COR-L47 (cell line): ENCODE measurements at regions not wholly inside any gene's neighbourhood (a gene's known extent, or its start where the extent isn't known, plus 50 kb on each side); places are given as distances from the start of the nearest gene placed in this dataset.
A peak's percentile ranks its signal among the peaks of the same experiment; 100 is the strongest.

Experiments
- DNase-seq: peaks from one replicate; lab custom pipeline; 2025; lab: John Stamatoyannopoulos, UW

GRCh38 chr2:217064234-217065011 is 204.6 kb upstream of the TNP1 start:
- no peak for DNase-seq

GRCh38 chr2:217063238-217063755 is 203.4 kb upstream of the TNP1 start:
- DNase-seq: no peak

GRCh38 chr2:217062768-217063167 is 202.9 kb upstream of the TNP1 start:
- DNase-seq: no peak

DNA sequence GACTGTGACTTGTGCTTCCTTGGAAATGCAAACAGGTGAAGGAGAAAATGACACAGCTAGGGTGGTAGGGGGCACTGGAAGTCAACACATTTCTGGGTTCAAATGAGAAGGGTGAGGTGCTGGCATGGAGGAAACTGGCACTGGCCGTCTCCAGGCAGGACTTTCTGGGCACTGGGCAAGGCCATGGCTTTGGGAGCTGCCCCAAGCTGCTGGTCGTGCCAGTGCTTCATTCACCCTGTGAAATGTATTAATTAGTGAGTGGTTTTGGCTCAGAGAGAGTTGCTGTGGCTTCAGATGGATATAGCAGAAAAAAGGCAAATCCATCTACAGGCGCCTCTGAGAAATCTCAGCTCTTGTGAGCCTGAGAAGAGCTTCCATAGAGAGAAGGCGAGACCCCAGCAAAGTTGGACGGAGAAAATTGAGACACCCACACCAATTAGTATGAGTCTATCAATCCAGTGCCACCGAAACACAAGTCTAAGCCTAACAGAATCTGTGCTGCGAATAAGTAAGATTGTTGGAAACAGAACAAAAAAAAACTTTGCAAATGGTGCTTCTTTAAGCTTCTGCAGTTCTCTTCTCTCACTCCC is 202.1 kb upstream of the TNP1 start:
- no peak for DNase-seq

DNA sequence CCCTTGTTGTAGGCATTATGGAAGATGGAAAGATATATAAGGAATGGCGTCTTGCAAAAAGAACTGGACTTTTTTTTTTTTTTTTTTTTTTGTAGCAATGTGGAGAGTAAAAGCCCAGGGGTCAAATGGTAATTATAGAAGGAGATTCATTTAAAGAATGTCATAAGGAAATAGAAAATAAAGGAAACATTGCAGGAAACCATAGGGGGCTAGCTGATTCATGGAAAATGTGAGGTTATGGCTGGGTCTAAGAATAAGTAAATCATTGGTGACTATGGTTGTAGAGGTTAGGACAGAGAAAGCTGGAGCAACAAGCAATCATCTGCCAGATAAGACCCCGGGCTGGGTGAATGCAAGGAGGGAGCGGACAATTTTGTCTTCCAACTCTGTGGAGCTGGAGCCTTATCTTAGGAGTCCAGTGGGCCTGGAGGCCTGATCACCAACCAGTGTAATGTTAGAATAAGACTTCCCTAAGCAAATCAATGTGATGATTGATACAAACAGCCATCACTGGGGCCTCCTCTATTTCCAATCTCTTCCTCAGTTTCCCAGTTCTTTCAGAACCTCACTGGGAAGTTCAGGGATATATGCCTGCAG is 201.2 kb upstream of the TNP1 start:
- no peak for DNase-seq

GRCh38 chr2:217060516-217060915 is 200.7 kb upstream of the TNP1 start:
- DNase-seq: no peak

DNA sequence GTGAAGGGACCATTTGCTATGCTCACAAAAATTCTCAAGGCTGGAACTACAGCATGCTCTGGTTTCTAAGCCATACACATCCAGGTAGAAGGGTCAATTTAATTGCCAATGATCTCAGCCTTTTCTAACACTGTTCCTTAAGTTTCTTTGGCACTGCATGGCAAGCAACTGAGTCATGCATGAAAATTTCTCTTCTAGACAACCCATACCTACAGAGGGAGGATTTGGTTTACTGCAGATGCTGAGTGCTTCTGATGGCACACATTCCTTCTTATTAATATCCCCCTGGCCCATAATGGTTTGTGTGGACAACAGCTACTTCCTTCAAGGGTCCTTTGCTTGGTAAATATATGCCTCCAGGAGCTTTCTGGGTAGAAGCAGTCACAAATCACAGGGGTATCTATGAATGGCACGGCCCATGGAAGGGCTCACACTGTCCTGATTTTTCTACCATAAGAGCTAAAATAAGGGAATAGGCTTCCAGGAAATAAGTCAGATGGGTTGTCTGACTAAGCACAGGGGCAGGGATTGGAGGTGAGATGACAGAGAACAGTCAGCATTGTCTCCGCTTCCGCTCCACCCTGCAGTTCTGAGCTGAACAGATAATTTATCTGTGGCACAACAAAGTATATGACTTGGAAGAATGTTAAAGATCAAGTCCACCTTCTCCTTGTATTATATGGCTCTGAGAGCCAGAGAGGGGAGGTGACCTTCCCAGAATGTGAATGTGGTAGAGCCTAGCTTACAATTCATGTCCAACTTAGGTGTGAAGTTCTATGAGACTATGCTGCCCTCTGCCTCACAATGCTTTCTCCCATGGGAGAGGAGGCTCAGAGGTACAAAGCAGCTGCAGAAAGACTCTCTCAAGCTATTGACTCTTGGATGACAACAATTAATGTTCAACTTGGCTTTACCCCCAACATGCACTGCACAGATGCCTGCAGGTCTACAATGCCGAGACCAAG is 199.2 kb upstream of the TNP1 start:
- no peak for DNase-seq

- DNase-seq: no peak
Observed at GRCh38 chr2:217057773-217058172, 197.9 kb upstream of the TNP1 start.

DNA sequence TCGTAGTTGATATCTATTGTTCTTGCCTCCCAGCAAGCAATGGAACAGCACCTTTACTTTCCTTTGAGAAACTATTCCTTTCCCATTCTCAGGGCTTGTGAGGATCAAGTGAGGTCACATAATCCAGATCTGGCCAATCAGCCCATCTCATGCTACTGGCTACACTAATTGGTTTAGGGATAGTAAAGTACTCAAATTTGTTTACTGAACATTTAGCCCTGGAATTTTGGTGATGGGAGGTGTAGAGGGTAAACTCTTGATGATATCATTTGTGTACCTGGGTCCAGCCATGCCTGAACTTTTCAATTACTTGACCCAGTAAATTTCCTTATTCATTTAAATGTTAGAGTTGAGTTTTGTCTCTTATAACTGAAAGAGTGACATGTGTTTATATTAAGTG is 195.8 kb upstream of the TNP1 start:
- no peak for DNase-seq

DNA sequence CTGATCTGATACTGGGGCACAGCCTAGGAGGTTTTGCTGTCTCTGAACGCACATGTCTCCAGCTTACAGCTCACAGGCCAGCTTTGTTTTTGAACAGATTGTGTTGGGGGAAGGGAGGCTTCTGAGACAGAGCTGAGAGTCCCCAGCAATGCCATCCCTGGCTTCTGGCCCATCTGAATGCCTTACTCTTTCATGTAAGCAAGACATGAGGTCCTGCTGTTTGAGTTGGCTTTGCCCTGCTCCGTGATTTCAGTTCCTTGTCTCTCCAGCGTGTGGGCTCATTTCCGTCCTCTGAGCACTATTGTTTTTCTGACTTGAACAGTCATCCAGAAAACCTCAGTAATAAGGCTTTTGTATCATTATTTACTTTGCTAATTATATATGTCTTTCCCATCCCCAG is 194.9 kb upstream of the TNP1 start:
- peak; percentile 88 for DNase-seq

- DNase-seq: no peak
Observed at GRCh38 chr2:217052856-217053577, 193.2 kb upstream of the TNP1 start.

DNA sequence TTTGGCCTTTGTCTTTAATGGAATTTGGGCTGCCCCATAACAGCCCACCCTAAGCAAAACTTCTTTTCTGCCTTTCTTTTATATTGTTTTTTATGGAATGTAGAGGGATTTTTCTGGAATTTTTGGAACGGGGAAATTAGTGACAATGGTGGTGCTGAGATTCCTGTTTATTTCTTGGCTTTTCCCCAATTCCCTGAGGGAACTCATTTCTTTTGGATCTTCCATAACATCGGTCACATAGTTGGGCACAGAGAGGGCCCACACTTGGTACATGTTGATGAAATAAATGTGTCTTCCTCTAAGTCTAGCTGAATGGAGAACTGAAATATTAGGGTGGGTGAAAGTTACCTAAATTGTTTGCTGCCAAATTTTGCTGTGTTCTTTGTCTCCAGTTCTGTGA is 191.6 kb upstream of the TNP1 start:
- DNase-seq: no peak

DNA sequence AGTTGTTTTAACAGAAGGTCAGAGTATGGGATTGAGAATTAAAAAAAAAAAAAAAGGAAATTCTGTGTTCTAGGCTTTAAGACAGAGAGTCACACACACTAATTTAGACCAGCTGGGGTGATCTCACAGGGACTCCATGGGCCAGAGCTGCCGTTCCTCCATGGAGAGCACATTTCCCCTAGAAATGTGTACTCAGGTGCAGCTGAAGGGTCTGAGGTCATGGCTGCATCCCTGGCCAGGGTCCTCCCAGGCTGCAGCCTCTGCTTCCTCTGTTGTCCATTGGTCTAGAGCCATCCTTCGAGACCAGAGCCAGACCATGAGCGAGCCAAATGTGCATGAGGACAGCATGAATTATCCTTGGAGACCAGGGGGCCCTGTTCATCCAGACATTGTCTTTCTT is 190.1 kb upstream of the TNP1 start:
- DNase-seq: no peak

- no peak for DNase-seq
Observed at GRCh38 chr2:217049422-217049821, 189.6 kb upstream of the TNP1 start.

- no peak for DNase-seq
Observed at GRCh38 chr2:217048730-217049129, 188.9 kb upstream of the TNP1 start.

- peak; percentile 9 for DNase-seq
Observed at GRCh38 chr2:217047631-217048030, 187.8 kb upstream of the TNP1 start.

- DNase-seq: no peak
Observed at GRCh38 chr2:217047209-217047608, 187.3 kb upstream of the TNP1 start.

- no peak for DNase-seq
Observed at GRCh38 chr2:217045700-217046475, 186.0 kb upstream of the TNP1 start.

- no peak for DNase-seq
Observed at GRCh38 chr2:217040099-217040498, 180.2 kb upstream of the TNP1 start.

DNA sequence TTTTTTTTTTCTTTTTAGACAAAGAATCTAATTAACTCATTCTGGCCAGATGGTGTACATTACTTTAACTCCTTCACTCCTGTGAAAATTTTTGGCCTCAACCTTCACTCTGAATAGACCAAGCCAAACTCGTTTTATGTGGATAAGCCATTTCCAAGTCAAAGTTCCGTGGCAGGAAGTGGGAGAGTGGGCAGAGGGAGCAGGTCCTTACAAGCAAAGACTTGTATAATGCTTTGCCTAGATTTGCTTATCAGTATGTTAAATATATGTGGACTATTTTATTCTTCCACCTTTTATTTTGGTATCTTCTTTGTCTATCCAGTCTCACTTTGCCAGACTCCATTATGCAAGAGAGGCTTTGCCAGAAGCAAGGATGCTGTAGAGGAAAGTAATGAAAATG is 178.1 kb upstream of the TNP1 start:
- no peak for DNase-seq

DNA sequence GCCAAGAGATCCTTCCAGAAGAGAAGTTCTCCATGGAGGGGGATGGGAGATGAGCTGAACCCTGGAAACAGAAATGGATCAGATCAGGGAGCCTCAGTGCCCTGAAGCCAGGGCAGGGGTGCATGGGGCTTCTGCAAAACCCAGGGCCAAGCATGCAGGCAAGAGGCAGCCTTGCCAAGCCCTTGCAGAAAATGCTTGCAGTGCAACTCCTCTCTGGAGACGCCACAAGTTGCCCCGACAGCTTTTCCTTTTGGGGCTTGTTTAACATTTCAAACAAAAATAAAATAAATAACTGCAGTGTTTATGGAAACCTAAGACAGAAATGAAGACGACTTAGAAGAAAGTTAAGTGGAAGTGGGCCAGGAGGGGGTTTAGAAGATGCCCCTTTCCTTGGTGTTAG is 177.5 kb upstream of the TNP1 start:
- DNase-seq: no peak
